OCI-LY7 (cell line): ENCODE measurements at regions not wholly inside any gene's neighbourhood (a gene's known extent, or its start where the extent isn't known, plus 50 kb on each side); places are given as distances from the start of the nearest gene placed in this dataset.
A peak's percentile ranks its signal among the peaks of the same experiment; 100 is the strongest.

ENCODE experiments used
- BruUV-seq: library from RNA; stranded (reverse); fragments of 400-500 nt; replicated peaks from 2 replicates; lab custom pipeline; 2021; lab: Mats Ljungman, UMichigan
- CTCF ChIA-PET: fragments of 300-600 bp; sonication (Branson Sonifier 250); formaldehyde crosslinking; loops from one replicate; lab custom pipeline; 2022; ENCODE audit warnings: antibody characterized with exemption; ENCODE audit not compliant: unreplicated experiment; lab: Charles Lee
- POLR2A ChIA-PET: fragments of 300-600 bp; sonication (Branson Sonifier 250); formaldehyde crosslinking; loops from one replicate; lab custom pipeline; 2022; ENCODE audit warnings: antibody characterized with exemption; lab: Charles Lee
- DNase-seq: peaks from one replicate; pipeline ENCODE4 v3.0.0-alpha.2; 2015; ENCODE audit warnings: low spot score
- H2AFZ ChIP-seq: fragments of 200-600 bp; sonication (generic), shearing (Covaris generic); 2 replicates; pipeline ENCODE4 v1.6.1; 2014; ENCODE audit warnings: mild to moderate bottlenecking, antibody characterized with exemption, low read length, moderate library complexity
- H3K27ac ChIP-seq: fragments of 200-600 bp; sonication (generic); 2 replicates; pipeline ENCODE4 v1.5.1; 2014; ENCODE audit warnings: mixed run types, low read depth, mild to moderate bottlenecking, moderate library complexity, low read length, inconsistent platforms; ENCODE audit not compliant: poor library complexity, severe bottlenecking
- H3K36me3 ChIP-seq: fragments of 200-600 bp; sonication (generic); 2 replicates; pipeline ENCODE4 v1.6.1; 2014; ENCODE audit warnings: mild to moderate bottlenecking, antibody characterized with exemption, low read length, moderate library complexity, mixed read lengths; ENCODE audit not compliant: insufficient read depth
- H3K4me1 ChIP-seq: fragments of 200-600 bp; sonication (generic); 2 replicates; pipeline ENCODE4 v1.5.1; 2014; ENCODE audit warnings: mild to moderate bottlenecking, low read length; ENCODE audit not compliant: insufficient read depth, poor library complexity, severe bottlenecking
- H3K4me2 ChIP-seq: fragments of 200-600 bp; sonication (generic); 2 replicates; pipeline ENCODE4 v1.6.1; 2014; ENCODE audit warnings: mild to moderate bottlenecking, low read length
- H3K4me3 ChIP-seq: fragments of 200-600 bp; sonication (generic); 2 replicates; pipeline ENCODE4 v1.5.1; 2014; ENCODE audit warnings: mild to moderate bottlenecking, low read depth, low read length; ENCODE audit not compliant: poor library complexity, severe bottlenecking
- H3K79me2 ChIP-seq: fragments of 200-600 bp; sonication (generic); 2 replicates; pipeline ENCODE4 v1.6.1; 2016; ENCODE audit warnings: low read depth, mild to moderate bottlenecking, low read length, moderate library complexity, mixed read lengths; ENCODE audit not compliant: insufficient read depth
- H3K9me2 ChIP-seq: fragments of 200-600 bp; sonication (generic); 2 replicates; pipeline ENCODE4 v1.6.1; 2016; ENCODE audit warnings: mild to moderate bottlenecking, low read length, mixed read lengths; ENCODE audit not compliant: insufficient read depth
- H3K9me3 ChIP-seq: fragments of 200-600 bp; sonication (generic); 2 replicates; pipeline ENCODE4 v1.6.1; 2014; ENCODE audit warnings: mild to moderate bottlenecking, mixed run types, low read length, mixed read lengths
- H4K20me1 ChIP-seq: fragments of 200-600 bp; sonication (generic); 2 replicates; pipeline ENCODE4 v1.6.1; 2014; ENCODE audit warnings: mild to moderate bottlenecking, antibody characterized with exemption, low read length, moderate library complexity, mixed read lengths; ENCODE audit not compliant: insufficient read depth
- CTCF ChIP-seq: fragments of 200-600 bp; sonication (generic); conservative IDR thresholded peaks from 2 replicates; pipeline ENCODE4 v1.5.1; 2014; ENCODE audit warnings: mild to moderate bottlenecking, antibody characterized with exemption, low read length, moderate library complexity, mixed read lengths
- EZH2phosphoT487 ChIP-seq: fragments of 200-600 bp; sonication (generic); IDR thresholded peaks from 2 replicates; pipeline ENCODE4 v1.6.1; 2018; ENCODE audit warnings: low read depth, borderline replicate concordance, mild to moderate bottlenecking, mixed run types, antibody characterized with exemption, low read length, moderate library complexity, mixed read lengths
- intact Hi-C: fragments of 100-400 bp; cut with micrococcal nuclease; formaldehyde crosslinking; loops from one replicate; pipeline ENCODE4 v1.10.0; 2022; ENCODE audit not compliant: unreplicated experiment

DNA sequence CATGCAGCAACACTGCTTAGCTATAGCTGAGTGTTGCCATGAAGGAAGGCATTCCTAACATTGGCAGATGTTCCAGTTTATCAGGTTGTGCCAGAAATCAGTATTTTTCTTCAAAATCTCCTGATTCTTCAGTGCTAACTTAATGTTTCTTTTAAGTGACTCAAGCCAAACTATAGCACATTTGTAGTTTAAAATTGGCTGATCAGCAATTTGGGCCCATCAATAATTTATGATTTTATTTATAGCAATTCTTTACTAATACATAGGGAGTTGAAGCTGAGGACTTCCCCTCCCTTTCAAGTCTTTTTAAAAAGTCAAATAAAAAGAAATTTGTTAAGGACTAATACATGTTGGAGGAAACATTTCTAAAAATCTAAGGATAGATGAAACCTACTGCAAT, 383.8 kb upstream of the KHDRBS2 start:
- no peak overlapping the region for H3K4me3 ChIP-seq
- CTCF ChIA-PET = no interaction called here
- no TSS peak for BruUV-seq
- intact Hi-C loops = no loop called here
- no peaks in the 10 kb centered on the region for H3K4me1 ChIP-seq
- H3K4me2 ChIP-seq = no peak overlapping the region
- no peaks in the 10 kb centered on the region for H3K9me3 ChIP-seq
- DNase-seq = no peak
- TF ChIP-seq CTCF (no peak), EZH2phosphoT487 (no peak)
- POLR2A ChIA-PET = no interaction called here
- H2AFZ ChIP-seq = no peak overlapping the region
- H3K79me2 ChIP-seq = no peaks in the 10 kb centered on the region
- no peaks in the 10 kb centered on the region for H4K20me1 ChIP-seq
- H3K9me2 ChIP-seq = no peaks in the 10 kb centered on the region
- no peak overlapping the region for H3K27ac ChIP-seq
- H3K36me3 ChIP-seq = no peaks in the 10 kb centered on the region

GRCh38 chr6:62652692-62653328, 366.8 kb upstream of the KHDRBS2 start:
- intact Hi-C loops = loop anchor here (10.0 kb wide), 1 partner anchor 1092 kb away; no protein-coding TSS in a partner anchor
- no peaks in the 10 kb centered on the region for H3K79me2 ChIP-seq
- POLR2A ChIA-PET = no interaction called here
- no peaks in the 10 kb centered on the region for H4K20me1 ChIP-seq
- no peaks in the 10 kb centered on the region for H3K9me2 ChIP-seq
- BruUV-seq = no TSS peak
- H3K4me3 ChIP-seq = no peak overlapping the region
- H3K27ac ChIP-seq = no peak overlapping the region
- no peaks in the 10 kb centered on the region for H3K36me3 ChIP-seq
- peak; percentile 45 for DNase-seq
- H3K9me3 ChIP-seq = peaks cover 13% of the 10 kb centered on the region; the same call in 1 of the 2 replicates
- TF ChIP-seq CTCF (no peak), EZH2phosphoT487 (no peak)
- no peaks in the 10 kb centered on the region for H3K4me1 ChIP-seq
- no peak overlapping the region for H3K4me2 ChIP-seq
- CTCF ChIA-PET = no interaction called here
- H2AFZ ChIP-seq = no peak overlapping the region

DNA sequence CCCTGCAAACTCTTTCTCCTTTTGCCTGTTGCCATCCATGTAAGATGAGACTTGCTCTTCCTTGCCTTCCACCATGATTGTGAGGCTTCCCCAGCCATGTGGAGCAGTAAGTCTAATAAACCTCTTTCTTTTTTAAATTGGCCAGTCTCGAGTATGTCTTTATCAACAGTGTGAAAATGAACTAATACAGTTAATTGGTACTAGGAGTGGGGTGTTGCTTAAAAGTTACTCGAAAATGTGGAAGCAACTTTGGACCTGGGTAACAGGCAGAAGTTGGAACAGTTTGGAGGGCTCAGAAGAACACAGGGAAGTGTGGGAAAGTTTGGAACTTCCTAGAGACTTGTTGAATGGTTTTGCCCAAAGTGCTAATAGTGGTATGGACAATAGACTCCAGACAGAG, 359.2 kb upstream of the KHDRBS2 start:
- no peaks in the 10 kb centered on the region for H4K20me1 ChIP-seq
- H3K79me2 ChIP-seq = no peaks in the 10 kb centered on the region
- intact Hi-C loops = no loop called here
- BruUV-seq = no TSS peak
- no peak overlapping the region for H2AFZ ChIP-seq
- no peaks in the 10 kb centered on the region for H3K9me2 ChIP-seq
- no peak for DNase-seq
- H3K36me3 ChIP-seq = no peaks in the 10 kb centered on the region
- TF ChIP-seq CTCF = no peak
- TF ChIP-seq EZH2phosphoT487 = no peak
- H3K4me2 ChIP-seq = no peak overlapping the region
- CTCF ChIA-PET = no interaction called here
- H3K4me3 ChIP-seq = no peak overlapping the region
- no peaks in the 10 kb centered on the region for H3K4me1 ChIP-seq
- H3K27ac ChIP-seq = no peak overlapping the region
- POLR2A ChIA-PET = no interaction called here
- no peaks in the 10 kb centered on the region for H3K9me3 ChIP-seq
